ENCODE measurements at regions not wholly inside any gene's neighbourhood (a gene's known extent, or its start where the extent isn't known, plus 50 kb on each side); places are given as distances from the start of the nearest gene placed in this dataset.

DNA sequence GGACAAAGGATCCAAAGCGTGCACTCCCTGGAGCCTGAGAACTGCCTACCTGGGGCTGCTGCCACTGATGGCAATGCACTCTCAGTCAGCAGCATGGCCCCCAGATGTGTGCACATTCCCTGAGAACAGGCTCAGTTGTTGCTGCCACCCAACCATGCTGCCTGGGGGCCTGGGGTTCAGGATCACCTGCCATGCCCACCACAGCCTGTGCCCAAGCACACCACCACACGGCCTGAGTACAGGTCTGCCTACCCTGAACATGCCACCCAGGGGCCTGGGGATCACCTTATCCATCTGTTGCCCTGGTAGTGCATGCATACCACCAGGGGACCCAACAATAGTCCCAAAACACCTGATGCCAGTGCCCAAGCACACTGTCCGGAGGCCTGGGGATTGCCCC is 1174.5 kb downstream of the SORCS1 start:
- TF ChIP-seq POLR2A (IDR thresholded peaks at IDR 0.05): no peak
- TF ChIP-seq, protein P1, sequence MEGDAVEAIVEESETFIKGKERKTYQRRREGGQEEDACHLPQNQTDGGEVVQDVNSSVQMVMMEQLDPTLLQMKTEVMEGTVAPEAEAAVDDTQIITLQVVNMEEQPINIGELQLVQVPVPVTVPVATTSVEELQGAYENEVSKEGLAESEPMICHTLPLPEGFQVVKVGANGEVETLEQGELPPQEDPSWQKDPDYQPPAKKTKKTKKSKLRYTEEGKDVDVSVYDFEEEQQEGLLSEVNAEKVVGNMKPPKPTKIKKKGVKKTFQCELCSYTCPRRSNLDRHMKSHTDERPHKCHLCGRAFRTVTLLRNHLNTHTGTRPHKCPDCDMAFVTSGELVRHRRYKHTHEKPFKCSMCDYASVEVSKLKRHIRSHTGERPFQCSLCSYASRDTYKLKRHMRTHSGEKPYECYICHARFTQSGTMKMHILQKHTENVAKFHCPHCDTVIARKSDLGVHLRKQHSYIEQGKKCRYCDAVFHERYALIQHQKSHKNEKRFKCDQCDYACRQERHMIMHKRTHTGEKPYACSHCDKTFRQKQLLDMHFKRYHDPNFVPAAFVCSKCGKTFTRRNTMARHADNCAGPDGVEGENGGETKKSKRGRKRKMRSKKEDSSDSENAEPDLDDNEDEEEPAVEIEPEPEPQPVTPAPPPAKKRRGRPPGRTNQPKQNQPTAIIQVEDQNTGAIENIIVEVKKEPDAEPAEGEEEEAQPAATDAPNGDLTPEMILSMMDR (IDR thresholded peaks at IDR 0.05): no peak
- WGBS, 4 donors: 86 to 94% (median 89%) methylated on average over 2 to 3 of the region's 3 CpGs
- intact Hi-C loops (cut with DNase I): no loop called here
- H3K4me1 ChIP-seq (replicated peaks in 1 of 2): no peaks in the 10 kb centered on the region
- H3K36me3 ChIP-seq (replicated peaks in 1 of 2): no peaks in the 10 kb centered on the region
- H3K27ac ChIP-seq: no peak overlapping the region
- H3K9me3 ChIP-seq (replicated peaks in 1 of 3): no peaks in the 10 kb centered on the region
- no peak overlapping the region for H3K4me3 ChIP-seq
- no peaks in the 10 kb centered on the region for H3K27me3 ChIP-seq
- DNase-seq: no peak

DNA sequence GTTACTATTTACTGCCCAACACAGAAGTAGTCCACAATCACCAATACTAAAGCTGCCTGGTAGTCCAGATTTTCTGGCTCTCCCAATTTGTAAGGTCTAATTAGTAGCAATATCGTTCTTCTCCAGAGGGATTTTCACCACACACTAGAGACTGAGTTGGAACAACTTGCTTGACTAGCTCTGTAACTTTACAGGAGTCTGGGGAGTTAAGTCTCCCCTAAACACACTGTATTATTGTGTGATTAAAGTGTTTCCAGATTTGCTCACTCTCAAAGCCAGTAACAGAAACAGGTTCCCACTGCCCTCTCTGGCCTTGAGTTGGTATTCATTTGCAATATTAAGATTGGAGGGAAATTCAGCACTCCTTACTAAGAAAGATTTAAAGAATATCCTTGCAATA is 1175.7 kb downstream of the SORCS1 start:
- H3K27me3 ChIP-seq: no peaks in the 10 kb centered on the region
- TF ChIP-seq, protein P1 (IDR thresholded peaks at IDR 0.05): no peak
- TF ChIP-seq POLR2A (IDR thresholded peaks at IDR 0.05): no peak
- no peaks in the 10 kb centered on the region for H3K36me3 ChIP-seq (replicated peaks in 1 of 2)
- H3K4me3 ChIP-seq: no peak overlapping the region
- intact Hi-C loops (cut with DNase I): no loop called here
- no peak for DNase-seq
- no peaks in the 10 kb centered on the region for H3K9me3 ChIP-seq (replicated peaks in 1 of 3)
- H3K27ac ChIP-seq: no peak overlapping the region
- 67 to 80% (median 73%) methylated on average over 1 of the region's 1 CpG for WGBS, 4 donors
- H3K4me1 ChIP-seq (replicated peaks in 1 of 2): no peaks in the 10 kb centered on the region

DNA sequence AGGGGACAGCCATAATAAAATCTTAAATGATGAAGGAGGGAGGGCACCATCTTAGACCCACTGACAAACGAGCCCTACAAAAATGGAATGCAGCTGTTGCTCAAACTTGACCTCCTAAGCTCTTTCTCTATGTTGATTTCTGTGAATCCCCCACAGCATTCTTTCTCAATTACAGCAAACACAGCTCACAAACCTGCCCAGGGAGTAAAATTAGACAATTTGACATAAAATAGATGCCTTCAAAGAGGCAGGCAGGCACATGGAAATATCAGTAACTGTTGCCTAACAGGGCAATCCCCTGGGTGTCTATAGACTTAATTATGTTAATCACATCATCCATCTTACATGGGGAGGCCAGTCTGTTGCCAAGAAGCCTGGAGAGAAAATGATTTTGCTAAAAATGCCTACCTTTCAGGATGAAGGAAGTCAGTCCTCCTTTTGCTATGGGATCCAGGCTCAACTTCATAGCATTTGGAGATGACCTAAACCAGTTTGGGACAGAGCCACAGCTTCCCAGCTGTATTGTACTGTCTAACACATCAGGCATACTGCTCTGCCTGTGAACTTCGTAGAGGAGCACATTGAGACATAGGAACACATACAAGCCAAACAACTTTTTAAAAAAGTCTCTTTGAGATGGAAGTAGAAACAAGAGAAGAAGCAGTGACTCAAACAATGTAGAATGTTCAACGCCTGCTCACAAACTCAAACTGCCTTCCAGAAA is 1177.4 kb downstream of the SORCS1 start:
- H3K9me3 ChIP-seq (replicated peaks in 1 of 3): no peaks in the 10 kb centered on the region
- WGBS, 4 donors: 31 to 60% (median 52%) methylated on average over 3 of the region's 3 CpGs
- H3K4me1 ChIP-seq (replicated peaks in 1 of 2): no peaks in the 10 kb centered on the region
- DNase-seq: no peak
- H3K27me3 ChIP-seq: no peaks in the 10 kb centered on the region
- H3K36me3 ChIP-seq (replicated peaks in 1 of 2): no peaks in the 10 kb centered on the region
- TF ChIP-seq, protein P1 (IDR thresholded peaks at IDR 0.05): no peak
- TF ChIP-seq POLR2A (IDR thresholded peaks at IDR 0.05): no peak
- H3K4me3 ChIP-seq: no peak overlapping the region
- intact Hi-C loops (cut with DNase I): no loop called here
- H3K27ac ChIP-seq: no peak overlapping the region

DNA sequence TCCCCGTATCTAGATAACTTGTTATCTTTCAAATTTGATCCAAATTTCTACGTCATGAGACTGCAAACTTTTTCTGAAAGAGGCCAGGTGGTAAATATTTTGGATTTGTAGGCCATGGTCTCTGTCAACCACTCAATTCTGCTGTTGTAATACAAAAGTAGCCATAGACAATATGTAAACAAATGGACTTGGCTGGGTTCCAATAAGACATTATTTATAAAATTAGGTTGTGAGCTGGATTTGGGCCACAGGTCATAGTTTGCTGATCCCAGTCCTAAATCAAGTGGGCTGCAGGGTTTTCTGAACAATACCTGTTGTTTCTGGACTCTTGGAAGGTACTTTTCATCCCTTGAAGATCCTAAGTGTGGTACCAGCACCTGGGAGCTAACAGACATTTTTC is 1178.0 kb downstream of the SORCS1 start:
- no peak overlapping the region for H3K4me3 ChIP-seq
- 58 to 66% (median 62%) methylated on average over 2 of the region's 2 CpGs for WGBS, 4 donors
- no peaks in the 10 kb centered on the region for H3K27me3 ChIP-seq
- no peaks in the 10 kb centered on the region for H3K4me1 ChIP-seq (replicated peaks in 1 of 2)
- DNase-seq: no peak
- H3K36me3 ChIP-seq (replicated peaks in 1 of 2): no peaks in the 10 kb centered on the region
- TF ChIP-seq, protein P1 (IDR thresholded peaks at IDR 0.05): no peak
- TF ChIP-seq POLR2A (IDR thresholded peaks at IDR 0.05): no peak
- intact Hi-C loops (cut with DNase I): no loop called here
- no peaks in the 10 kb centered on the region for H3K9me3 ChIP-seq (replicated peaks in 1 of 3)
- H3K27ac ChIP-seq: no peak overlapping the region

Measured in adrenal gland (tissue), 9 donors.